Muscle of leg (tissue), 3 donors: ENCODE measurements at regions not wholly inside any gene's neighbourhood (a gene's known extent, or its start where the extent isn't known, plus 50 kb on each side); places are given as distances from the start of the nearest gene placed in this dataset.

Experiments used
- DNase-seq: peaks from one replicate; pipeline ENCODE4 v3.0.0; 2013
- H3K27ac ChIP-seq: one replicate; pipeline ENCODE4 v1.5.1; 2013; ENCODE audit warnings: mild to moderate bottlenecking, low read length, control low read depth
- H3K27me3 ChIP-seq: one replicate; pipeline ENCODE4 v1.6.1; 2013; ENCODE audit warnings: low read length; ENCODE audit not compliant: control insufficient read depth, insufficient read depth
- H3K36me3 ChIP-seq: one replicate; pipeline ENCODE4 v1.6.1; 2013; ENCODE audit warnings: low read length; ENCODE audit not compliant: control insufficient read depth, insufficient read depth
- H3K4me1 ChIP-seq: one replicate; pipeline ENCODE4 v1.6.1; 2013; ENCODE audit warnings: low read length; ENCODE audit not compliant: control insufficient read depth, insufficient read depth
- H3K4me3 ChIP-seq: one replicate; pipeline ENCODE4 v1.5.1; 2013; ENCODE audit warnings: low read length, control low read depth
- H3K9me3 ChIP-seq: replicated peaks from 2 replicates; pipeline ENCODE4 v1.6.1; 2013; ENCODE audit warnings: low read depth, low read length; ENCODE audit not compliant: control insufficient read depth
- WGBS: methylation state at CpG from one replicate; pipeline ENCODE4 v1.1.5; 2013; ENCODE audit warnings: missing lambda C conversion rate; ENCODE audit not compliant: insufficient coverage; 5-methylcytosine and 5-hydroxymethylcytosine counted together

DNA sequence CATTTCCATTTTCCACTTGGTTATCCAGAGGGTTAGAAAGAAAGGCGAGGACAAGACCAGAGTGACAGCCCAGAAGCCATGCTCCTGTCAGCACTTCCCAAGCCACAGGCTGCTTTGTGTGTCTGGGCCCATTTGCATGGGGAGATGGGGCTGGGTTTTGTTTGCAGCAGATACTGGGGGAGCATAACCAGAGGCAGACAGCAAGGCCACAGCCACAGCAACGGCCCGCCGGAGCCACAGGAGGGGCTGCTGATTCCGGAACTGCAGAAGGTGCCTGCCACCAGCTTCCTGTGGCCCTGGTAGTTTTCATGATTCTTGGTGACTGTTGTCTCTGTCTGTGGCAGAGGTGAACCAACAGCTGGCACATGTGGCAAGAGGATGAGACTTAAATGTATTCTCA lies 106.6 kb downstream of the DLL1 start:
- peaks cover 14% of the 10 kb centered on the region for H3K27me3 ChIP-seq
- peaks cover 7% of the 10 kb centered on the region for H3K4me1 ChIP-seq
- H3K9me3 ChIP-seq = no peaks in the 10 kb centered on the region
- no peak for DNase-seq
- no peaks in the 10 kb centered on the region for H3K36me3 ChIP-seq
- no peak overlapping the region for H3K27ac ChIP-seq
- 85% methylated on average over 3 of the region's 5 CpGs for WGBS
- H3K4me3 ChIP-seq = no peak overlapping the region

DNA sequence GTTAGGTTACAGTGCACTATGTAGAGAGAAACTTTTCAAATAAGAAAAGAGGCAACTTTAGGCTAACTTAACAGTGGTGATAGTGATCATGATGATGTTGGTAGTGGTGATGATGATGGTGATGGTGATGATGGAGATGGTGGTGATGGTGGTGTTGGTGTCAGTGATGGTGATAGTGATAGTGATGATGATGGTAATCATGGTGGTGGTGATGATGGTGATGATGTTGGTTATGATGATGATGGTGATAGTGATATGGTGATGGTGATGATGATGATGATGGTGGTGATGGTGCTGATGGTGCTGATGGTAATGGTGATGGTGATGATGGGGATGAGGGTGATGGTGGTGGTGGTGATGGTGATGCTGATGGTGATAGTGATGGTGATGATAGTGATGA lies 107.4 kb downstream of the DLL1 start:
- H3K36me3 ChIP-seq = no peaks in the 10 kb centered on the region
- H3K27ac ChIP-seq = no peak overlapping the region
- H3K27me3 ChIP-seq = peaks cover 13% of the 10 kb centered on the region
- no peak overlapping the region for H3K4me3 ChIP-seq
- no peaks in the 10 kb centered on the region for H3K9me3 ChIP-seq
- H3K4me1 ChIP-seq = peaks cover 8% of the 10 kb centered on the region
- DNase-seq = no peak

DNA sequence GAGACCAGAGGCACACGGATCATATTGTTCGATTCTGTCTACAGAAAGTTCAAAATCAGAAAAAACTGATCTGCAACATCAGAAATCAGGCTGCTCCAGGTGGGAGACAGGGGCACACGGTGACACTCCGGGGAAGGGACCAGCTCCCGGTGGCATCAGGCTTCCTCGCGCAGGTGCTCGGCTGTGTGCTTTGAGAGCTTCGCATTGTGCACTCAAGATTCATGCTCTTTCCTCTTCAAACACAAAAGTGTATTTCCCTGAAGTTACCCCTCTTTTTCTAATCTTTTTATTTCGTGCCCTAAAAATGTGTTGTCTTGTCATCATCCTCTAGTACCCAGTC lies 108.1 kb downstream of the DLL1 start:
- peaks cover 13% of the 10 kb centered on the region for H3K27me3 ChIP-seq
- WGBS = 88% methylated on average over 9 of the region's 10 CpGs
- no peak for DNase-seq
- no peak overlapping the region for H3K27ac ChIP-seq
- H3K4me3 ChIP-seq = no peak overlapping the region
- H3K9me3 ChIP-seq = no peaks in the 10 kb centered on the region
- H3K36me3 ChIP-seq = no peaks in the 10 kb centered on the region
- H3K4me1 ChIP-seq = peaks cover 12% of the 10 kb centered on the region

- Histone ChIP-seq H3K9me3 (no peaks in the 10 kb centered on the region), H3K36me3 (no peaks in the 10 kb centered on the region), H3K4me1 (peaks cover 17% of the 10 kb centered on the region), H3K27ac (no peak overlapping the region), H3K27me3 (peaks cover 13% of the 10 kb centered on the region), H3K4me3 (no peak overlapping the region)
- 56% methylated on average over 17 of the region's 19 CpGs for WGBS
- no peak for DNase-seq
Measured at GRCh38 chr6:170182093-170182780, 108.6 kb downstream of the DLL1 start.

GRCh38 chr6:170181338-170181690 lies 109.6 kb downstream of the DLL1 start:
- Histone ChIP-seq H3K36me3 (no peaks in the 10 kb centered on the region), H3K27me3 (peaks cover 11% of the 10 kb centered on the region), H3K4me3 (no peak overlapping the region), H3K27ac (no peak overlapping the region), H3K4me1 (peaks cover 24% of the 10 kb centered on the region), H3K9me3 (no peaks in the 10 kb centered on the region)
- no peak for DNase-seq
- 75% methylated on average over 3 of the region's 5 CpGs for WGBS

DNA sequence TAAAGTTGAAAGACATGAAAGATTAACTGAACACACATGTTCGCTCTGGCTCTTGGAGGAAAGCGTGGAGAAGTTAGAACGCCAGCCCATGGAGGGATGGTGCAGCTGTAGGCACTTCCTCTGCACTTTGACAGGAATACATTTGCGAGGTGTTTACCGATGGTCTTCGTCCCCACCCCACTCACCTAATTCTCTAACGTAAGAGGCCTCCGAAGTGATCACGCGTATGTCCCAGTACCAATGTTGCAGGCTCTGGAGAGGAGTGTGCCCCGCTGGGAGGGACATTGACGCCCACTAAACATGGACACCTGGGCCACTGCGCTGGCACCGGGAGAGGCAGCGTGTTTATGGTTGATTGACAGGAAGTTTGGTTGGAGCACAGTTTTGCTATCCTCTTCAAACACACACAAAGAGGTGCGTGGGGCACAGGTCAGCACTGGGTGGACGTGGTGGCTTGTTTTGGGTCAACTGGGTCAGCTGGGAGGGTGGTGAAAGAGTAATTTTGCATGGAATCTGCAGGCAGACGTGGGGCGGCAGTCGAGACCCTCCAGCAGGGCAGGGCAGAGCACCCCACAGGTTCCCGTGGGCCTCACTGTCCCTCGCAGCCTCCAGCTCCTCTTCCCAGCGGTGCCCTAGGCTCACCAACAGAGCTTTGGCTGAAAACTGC lies 110.1 kb downstream of the DLL1 start:
- Histone ChIP-seq H3K36me3 (no peaks in the 10 kb centered on the region), H3K4me3 (no peak overlapping the region), H3K4me1 (peaks cover 29% of the 10 kb centered on the region), H3K9me3 (no peaks in the 10 kb centered on the region), H3K27ac (no peak overlapping the region), H3K27me3 (peaks cover 11% of the 10 kb centered on the region)
- WGBS = 84% methylated on average over 7 of the region's 23 CpGs
- no peak for DNase-seq

GRCh38 chr6:170179616-170180324 lies 111.1 kb downstream of the DLL1 start:
- no peaks in the 10 kb centered on the region for H3K36me3 ChIP-seq
- no peaks in the 10 kb centered on the region for H3K9me3 ChIP-seq
- H3K27me3 ChIP-seq = peaks cover 11% of the 10 kb centered on the region
- no peak overlapping the region for H3K4me3 ChIP-seq
- H3K27ac ChIP-seq = no peak overlapping the region
- DNase-seq = no peak
- WGBS = 37% methylated on average over 8 of the region's 10 CpGs
- H3K4me1 ChIP-seq = peaks cover 35% of the 10 kb centered on the region

- DNase-seq = no peak
- no peaks in the 10 kb centered on the region for H3K36me3 ChIP-seq
- H3K27ac ChIP-seq = no peak overlapping the region
Measured at GRCh38 chr6:170178561-170179477, 112.1 kb downstream of the DLL1 start.

DNA sequence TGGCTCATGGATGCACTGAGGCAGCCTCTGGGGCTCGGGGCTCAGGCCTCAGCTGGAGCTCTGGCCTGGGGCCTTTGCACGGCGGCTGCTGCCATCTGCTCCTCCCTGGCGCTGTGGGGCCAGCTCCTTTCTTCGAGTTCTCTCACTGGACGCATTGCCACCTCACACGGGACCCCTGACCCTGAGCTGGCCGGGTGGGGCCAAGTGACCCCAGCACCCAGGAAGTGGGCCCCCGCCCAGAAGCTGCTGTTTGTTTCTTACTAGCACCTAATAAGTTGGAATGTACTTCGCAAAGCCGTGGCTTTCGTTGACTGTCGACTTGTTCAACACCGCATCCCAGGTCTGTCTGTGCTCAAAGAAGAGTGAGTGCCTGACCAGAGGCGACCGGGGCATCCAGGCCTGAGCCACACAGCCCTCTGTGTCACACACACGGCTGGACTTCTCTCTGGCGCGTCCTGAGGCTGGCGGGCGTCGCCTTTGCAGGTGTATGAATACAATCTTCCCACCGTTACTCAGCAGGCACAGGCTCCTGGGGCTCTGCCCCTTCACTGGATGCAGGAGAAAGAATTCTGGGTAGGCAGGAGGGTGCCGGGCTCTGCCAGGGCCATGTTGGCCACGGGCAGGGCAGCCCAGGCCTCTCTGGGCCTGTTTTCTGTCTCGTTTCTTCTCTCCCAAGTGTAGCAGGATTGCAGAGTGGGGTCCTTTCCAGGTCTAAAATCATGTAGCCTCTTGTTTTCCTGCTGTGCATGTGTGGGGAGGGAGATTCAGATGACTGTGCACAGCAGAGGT lies 112.9 kb downstream of the DLL1 start:
- H3K9me3 ChIP-seq = no peaks in the 10 kb centered on the region
- DNase-seq = no peak
- no peak overlapping the region for H3K27ac ChIP-seq
- H3K4me1 ChIP-seq = peaks cover 52% of the 10 kb centered on the region
- WGBS = 75% methylated on average over 21 of the region's 26 CpGs
- H3K27me3 ChIP-seq = peaks cover 11% of the 10 kb centered on the region
- H3K4me3 ChIP-seq = no peak overlapping the region
- H3K36me3 ChIP-seq = no peaks in the 10 kb centered on the region

More at GRCh38 chr6:170178561-170179477, 112.1 kb downstream of the DLL1 start:
- Histone ChIP-seq H3K4me1 (peaks cover 44% of the 10 kb centered on the region), H3K27me3 (peaks cover 11% of the 10 kb centered on the region), H3K9me3 (no peaks in the 10 kb centered on the region), H3K4me3 (no peak overlapping the region)
- 69% methylated on average over 17 of the region's 30 CpGs for WGBS
